ENCODE measurements at regions not wholly inside any gene's neighbourhood (a gene's known extent, or its start where the extent isn't known, plus 50 kb on each side); places are given as distances from the start of the nearest gene placed in this dataset.

DNA sequence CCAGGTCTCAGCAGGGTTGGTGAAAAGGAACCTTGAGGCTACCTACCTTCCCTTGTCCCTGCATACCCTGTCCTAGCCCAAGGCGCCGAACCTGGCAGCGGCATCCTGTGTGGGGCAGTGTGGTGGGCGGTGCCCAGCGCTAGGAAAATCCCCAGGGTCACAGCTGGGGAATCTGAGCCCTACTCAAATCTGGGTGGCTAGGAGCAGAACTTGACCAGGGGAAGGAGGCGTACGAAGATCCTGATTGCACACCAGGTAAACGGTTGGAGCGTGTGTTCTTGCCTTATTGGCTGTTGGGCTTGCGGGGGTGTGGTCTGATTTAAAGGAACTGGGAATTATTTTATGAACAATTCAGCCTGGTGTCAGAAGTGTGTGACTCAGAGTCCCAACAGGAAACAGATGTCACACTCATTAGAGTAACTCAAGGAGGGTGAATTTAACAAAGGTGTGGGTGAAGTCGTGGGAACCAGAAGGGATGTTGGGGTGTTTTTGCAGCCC is 118.6 kb downstream of the LRIG2 start:
- Mint-ChIP-seq H3K9me3 (ENCODE audit: unreplicated experiment) (peaks cover 7% of the 10 kb centered on the region), H3K4me1 (ENCODE audit: low read depth, unreplicated experiment) (peaks cover 3% of the 10 kb centered on the region), H3K27me3 (ENCODE audit: low read depth, unreplicated experiment) (no peaks in the 10 kb centered on the region), H3K4me3 (ENCODE audit: unreplicated experiment) (no peak overlapping the region), H3K36me3 (ENCODE audit: low read depth, unreplicated experiment) (no peaks in the 10 kb centered on the region), H3K27ac (ENCODE audit: unreplicated experiment) (peak overlapping the region; percentile 56)
- peak overlapping the region; percentile 17 for H2AFZ ChIP-seq (ENCODE audit: low read depth, low read length)
- H3K79me2 ChIP-seq (ENCODE audit: insufficient read depth, low read length), result no peaks in the 10 kb centered on the region
- H4K20me1 ChIP-seq (ENCODE audit: insufficient read depth, low read length), result no peaks in the 10 kb centered on the region
- H3K9me3 ChIP-seq (ENCODE audit: insufficient read depth, low read depth, low read length), result peaks cover 2% of the 10 kb centered on the region
- no peak overlapping the region for H3K4me2 ChIP-seq (ENCODE audit: low read length)
- DNase-seq (ENCODE audit: low read depth) (no peak), FAIRE-seq (no peak)
- no peak overlapping the region for H3K9ac ChIP-seq (ENCODE audit: low read length)
- H3K27me3 ChIP-seq (ENCODE audit: insufficient read depth, low read length), result peaks cover 3% of the 10 kb centered on the region
- no peaks in the 10 kb centered on the region for H3K4me1 ChIP-seq (ENCODE audit: insufficient read depth, low read length)
- no peak overlapping the region for H3K27ac ChIP-seq (ENCODE audit: low read depth, low read length)
- TF ChIP-seq CTCF (IDR thresholded peaks at IDR 0.05; ENCODE audit: insufficient read depth, low read depth, low read length) (no peak), EZH2 (IDR thresholded peaks at IDR 0.05; ENCODE audit: insufficient read depth, low read length) (no peak)
- no peaks in the 10 kb centered on the region for H3K36me3 ChIP-seq (ENCODE audit: insufficient read depth, low read length)
- H3K4me3 ChIP-seq (ENCODE audit: insufficient read depth, low read depth, low read length), result no peak overlapping the region

GRCh38 chr1:113192242-113192641 is 119.2 kb downstream of the LRIG2 start:
- H3K4me1 ChIP-seq (ENCODE audit: insufficient read depth, low read length), result no peaks in the 10 kb centered on the region
- no peaks in the 10 kb centered on the region for H3K36me3 Mint-ChIP-seq (ENCODE audit: low read depth, unreplicated experiment)
- no peak overlapping the region for H3K9ac ChIP-seq (ENCODE audit: low read length)
- H3K4me3 Mint-ChIP-seq (ENCODE audit: unreplicated experiment), result no peak overlapping the region
- peaks cover 6% of the 10 kb centered on the region for H3K27me3 ChIP-seq (ENCODE audit: insufficient read depth, low read length)
- H3K79me2 ChIP-seq (ENCODE audit: insufficient read depth, low read length), result no peaks in the 10 kb centered on the region
- no peak overlapping the region for H2AFZ ChIP-seq (ENCODE audit: low read depth, low read length)
- TF ChIP-seq EZH2 (IDR thresholded peaks at IDR 0.05; ENCODE audit: insufficient read depth, low read length), result no peak
- TF ChIP-seq CTCF (IDR thresholded peaks at IDR 0.05; ENCODE audit: insufficient read depth, low read depth, low read length), result no peak
- no peak for DNase-seq (ENCODE audit: low read depth)
- no peak overlapping the region for H3K27ac Mint-ChIP-seq (ENCODE audit: unreplicated experiment)
- no peaks in the 10 kb centered on the region for H3K36me3 ChIP-seq (ENCODE audit: insufficient read depth, low read length)
- no peak overlapping the region for H3K4me2 ChIP-seq (ENCODE audit: low read length)
- H3K9me3 ChIP-seq (ENCODE audit: insufficient read depth, low read depth, low read length), result peaks cover 2% of the 10 kb centered on the region
- no peak overlapping the region for H3K4me3 ChIP-seq (ENCODE audit: insufficient read depth, low read depth, low read length)
- no peaks in the 10 kb centered on the region for H3K27me3 Mint-ChIP-seq (ENCODE audit: low read depth, unreplicated experiment)
- H3K27ac ChIP-seq (ENCODE audit: low read depth, low read length), result no peak overlapping the region
- H4K20me1 ChIP-seq (ENCODE audit: insufficient read depth, low read length), result no peaks in the 10 kb centered on the region
- H3K4me1 Mint-ChIP-seq (ENCODE audit: low read depth, unreplicated experiment), result peaks cover 3% of the 10 kb centered on the region
- H3K9me3 Mint-ChIP-seq (ENCODE audit: unreplicated experiment), result peaks cover 7% of the 10 kb centered on the region
- FAIRE-seq, result no peak

DNA sequence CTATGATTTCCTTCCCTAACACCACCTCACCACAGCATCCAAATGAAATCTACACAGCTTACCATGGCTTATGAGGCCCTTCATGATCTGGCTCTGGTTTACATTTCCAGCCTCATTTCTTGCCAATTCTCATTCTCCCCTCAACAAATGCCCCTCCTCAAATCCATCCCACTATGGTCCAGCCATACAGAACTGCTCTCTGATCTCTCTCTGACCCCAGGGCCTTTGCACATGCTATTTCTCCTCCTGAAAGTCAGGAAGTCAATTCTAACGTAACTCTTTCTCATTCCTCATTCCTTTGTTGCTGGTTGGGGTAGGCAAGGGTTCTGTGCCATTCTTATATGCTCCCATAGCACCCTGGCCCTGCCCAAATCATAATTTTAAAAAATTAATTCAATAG is 120.0 kb downstream of the LRIG2 start:
- Mint-ChIP-seq H3K4me3 (ENCODE audit: unreplicated experiment) (no peak overlapping the region), H3K9me3 (ENCODE audit: unreplicated experiment) (peaks cover 7% of the 10 kb centered on the region), H3K36me3 (ENCODE audit: low read depth, unreplicated experiment) (no peaks in the 10 kb centered on the region), H3K27ac (ENCODE audit: unreplicated experiment) (no peak overlapping the region), H3K27me3 (ENCODE audit: low read depth, unreplicated experiment) (no peaks in the 10 kb centered on the region), H3K4me1 (ENCODE audit: low read depth, unreplicated experiment) (peaks cover 3% of the 10 kb centered on the region)
- Histone ChIP-seq H4K20me1 (ENCODE audit: insufficient read depth, low read length) (no peaks in the 10 kb centered on the region), H3K9me3 (ENCODE audit: insufficient read depth, low read depth, low read length) (peaks cover 2% of the 10 kb centered on the region), H3K4me2 (ENCODE audit: low read length) (no peak overlapping the region), H3K36me3 (ENCODE audit: insufficient read depth, low read length) (no peaks in the 10 kb centered on the region), H3K9ac (ENCODE audit: low read length) (no peak overlapping the region), H3K27ac (ENCODE audit: low read depth, low read length) (no peak overlapping the region), H2AFZ (ENCODE audit: low read depth, low read length) (no peak overlapping the region), H3K27me3 (ENCODE audit: insufficient read depth, low read length) (peaks cover 6% of the 10 kb centered on the region), H3K79me2 (ENCODE audit: insufficient read depth, low read length) (no peaks in the 10 kb centered on the region), H3K4me3 (ENCODE audit: insufficient read depth, low read depth, low read length) (no peak overlapping the region), H3K4me1 (ENCODE audit: insufficient read depth, low read length) (no peaks in the 10 kb centered on the region)
- TF ChIP-seq CTCF (IDR thresholded peaks at IDR 0.05; ENCODE audit: insufficient read depth, low read depth, low read length) (no peak), EZH2 (IDR thresholded peaks at IDR 0.05; ENCODE audit: insufficient read depth, low read length) (no peak)
- DNase-seq (ENCODE audit: low read depth), result no peak
- no peak for FAIRE-seq
